Chondrocyte (in vitro differentiated cells): ENCODE measurements at regions not wholly inside any gene's neighbourhood (a gene's known extent, or its start where the extent isn't known, plus 50 kb on each side); places are given as distances from the start of the nearest gene placed in this dataset.
"Not testable (repeated sequence)": the region's sequence is repeated elsewhere in the genome, so short reads cannot be mapped to it uniquely, and the experiment has no call there.

Experiments used
- DNase-seq: peaks from one replicate; pipeline ENCODE4 v3.0.0; 2021; ENCODE audit warnings: mixed read lengths, low spot score
- H3K27ac Mint-ChIP-seq: one replicate; pipeline ENCODE4 v1.8.0; 2021; ENCODE audit warnings: mild to moderate bottlenecking, moderate library complexity, mixed read lengths; ENCODE audit not compliant: unreplicated experiment
- H3K27me3 Mint-ChIP-seq: 2 replicates; pipeline ENCODE4 v1.8.0; 2021; ENCODE audit warnings: low read depth, mixed read lengths
- H3K36me3 Mint-ChIP-seq: 2 replicates; pipeline ENCODE4 v1.8.0; 2021; ENCODE audit warnings: low read depth, mixed read lengths
- H3K4me1 Mint-ChIP-seq: 2 replicates; pipeline ENCODE4 v1.8.0; 2021; ENCODE audit warnings: low read depth, mild to moderate bottlenecking, mixed read lengths
- H3K4me3 Mint-ChIP-seq: one replicate; pipeline ENCODE4 v1.8.0; 2021; ENCODE audit warnings: mild to moderate bottlenecking, moderate library complexity, mixed read lengths; ENCODE audit not compliant: unreplicated experiment
- H3K9me3 Mint-ChIP-seq: 2 replicates; pipeline ENCODE4 v1.8.0; 2021; ENCODE audit warnings: low read depth, mixed read lengths
- CTCF ChIP-seq: fragments of 200-600 bp; sonication (generic); IDR thresholded peaks from 2 replicates; pipeline ENCODE4 v1.5.0; 2021; ENCODE audit warnings: antibody characterized with exemption, mild to moderate bottlenecking, moderate library complexity

- no peak for TF ChIP-seq CTCF
- H3K9me3 Mint-ChIP-seq, result no peaks in the 10 kb centered on the region
- no peaks in the 10 kb centered on the region for H3K4me1 Mint-ChIP-seq
- no peak overlapping the region for H3K4me3 Mint-ChIP-seq
- H3K27me3 Mint-ChIP-seq, result no peaks in the 10 kb centered on the region
- peak; percentile 62 for DNase-seq
- no peak overlapping the region for H3K27ac Mint-ChIP-seq
- no peaks in the 10 kb centered on the region for H3K36me3 Mint-ChIP-seq
Measured at GRCh38 chr22:23396362-23397007, 183.6 kb downstream of the IGLL1 start.

- TF ChIP-seq CTCF, result no peak
- H3K27me3 Mint-ChIP-seq, result no peaks in the 10 kb centered on the region
- H3K27ac Mint-ChIP-seq, result no peak overlapping the region
- no peak overlapping the region for H3K4me3 Mint-ChIP-seq
- peak; percentile 87 for DNase-seq
- H3K36me3 Mint-ChIP-seq, result no peaks in the 10 kb centered on the region
- no peaks in the 10 kb centered on the region for H3K9me3 Mint-ChIP-seq
- no peaks in the 10 kb centered on the region for H3K4me1 Mint-ChIP-seq
Measured at GRCh38 chr22:23395530-23396361, 184.3 kb downstream of the IGLL1 start.

GRCh38 chr22:23394525-23395326 is 185.4 kb downstream of the IGLL1 start:
- DNase-seq, result peak; percentile 87
- H3K4me3 Mint-ChIP-seq, result no peak overlapping the region
- H3K36me3 Mint-ChIP-seq, result no peaks in the 10 kb centered on the region
- H3K27me3 Mint-ChIP-seq, result no peaks in the 10 kb centered on the region
- no peaks in the 10 kb centered on the region for H3K9me3 Mint-ChIP-seq
- no peak for TF ChIP-seq CTCF
- no peak overlapping the region for H3K27ac Mint-ChIP-seq
- no peaks in the 10 kb centered on the region for H3K4me1 Mint-ChIP-seq

- peak; percentile 84 for DNase-seq
- Mint-ChIP-seq H3K4me1 (no peaks in the 10 kb centered on the region), H3K27ac (no peak overlapping the region), H3K9me3 (no peaks in the 10 kb centered on the region), H3K27me3 (no peaks in the 10 kb centered on the region), H3K4me3 (no peak overlapping the region), H3K36me3 (no peaks in the 10 kb centered on the region)
- no peak for TF ChIP-seq CTCF
Measured at GRCh38 chr22:23393721-23394320, 186.3 kb downstream of the IGLL1 start.

GRCh38 chr22:23393199-23393598 is 186.9 kb downstream of the IGLL1 start:
- H3K27ac Mint-ChIP-seq, H3K36me3 Mint-ChIP-seq, H3K4me1 Mint-ChIP-seq, H3K9me3 Mint-ChIP-seq, H3K27me3 Mint-ChIP-seq, H3K4me3 Mint-ChIP-seq: not testable (repeated sequence)
- DNase-seq, result peak; percentile 72
